OCI-LY1 (cell line): ENCODE measurements at regions not wholly inside any gene's neighbourhood (a gene's known extent, or its start where the extent isn't known, plus 50 kb on each side); places are given as distances from the start of the nearest gene placed in this dataset.

Experiments used
- EZH2 ChIP-seq: fragments of 200-600 bp; sonication (generic), shearing (Covaris generic); IDR thresholded peaks from 2 replicates; pipeline ENCODE4 v1.8.0; 2017; ENCODE audit warnings: borderline replicate concordance, mixed run types, mild to moderate bottlenecking, antibody characterized with exemption, low read length, moderate library complexity, mixed read lengths
- TF ChIP-seq, protein P1 (sequence below): fragments of 200-600 bp; sonication (generic), shearing (Covaris generic); IDR thresholded peaks from 2 replicates; pipeline ENCODE4 v1.5.1; 2017; ENCODE audit warnings: mild to moderate bottlenecking, antibody characterized with exemption, low read length, moderate library complexity, mixed read lengths

DNA sequence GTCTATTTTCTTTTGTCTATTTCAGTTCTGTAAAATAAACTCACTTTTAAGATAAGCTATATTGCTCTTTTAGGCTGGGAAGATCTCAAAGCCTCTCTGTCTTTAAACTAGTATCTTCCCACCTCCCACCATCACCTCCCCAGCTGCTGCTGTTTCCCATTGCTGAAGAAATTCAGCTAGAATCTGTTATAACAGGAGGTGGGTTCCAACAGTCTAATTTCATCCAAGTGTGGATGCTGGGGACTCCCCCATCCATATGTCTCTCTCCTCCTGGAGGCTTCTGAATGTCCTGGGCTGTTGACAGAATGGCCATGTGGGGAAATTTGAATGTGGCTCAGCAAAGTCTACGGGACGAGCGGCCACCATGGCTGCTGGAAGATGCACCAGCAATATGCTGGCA, 301.0 kb downstream of the RASEF start:
- TF ChIP-seq, protein P1, sequence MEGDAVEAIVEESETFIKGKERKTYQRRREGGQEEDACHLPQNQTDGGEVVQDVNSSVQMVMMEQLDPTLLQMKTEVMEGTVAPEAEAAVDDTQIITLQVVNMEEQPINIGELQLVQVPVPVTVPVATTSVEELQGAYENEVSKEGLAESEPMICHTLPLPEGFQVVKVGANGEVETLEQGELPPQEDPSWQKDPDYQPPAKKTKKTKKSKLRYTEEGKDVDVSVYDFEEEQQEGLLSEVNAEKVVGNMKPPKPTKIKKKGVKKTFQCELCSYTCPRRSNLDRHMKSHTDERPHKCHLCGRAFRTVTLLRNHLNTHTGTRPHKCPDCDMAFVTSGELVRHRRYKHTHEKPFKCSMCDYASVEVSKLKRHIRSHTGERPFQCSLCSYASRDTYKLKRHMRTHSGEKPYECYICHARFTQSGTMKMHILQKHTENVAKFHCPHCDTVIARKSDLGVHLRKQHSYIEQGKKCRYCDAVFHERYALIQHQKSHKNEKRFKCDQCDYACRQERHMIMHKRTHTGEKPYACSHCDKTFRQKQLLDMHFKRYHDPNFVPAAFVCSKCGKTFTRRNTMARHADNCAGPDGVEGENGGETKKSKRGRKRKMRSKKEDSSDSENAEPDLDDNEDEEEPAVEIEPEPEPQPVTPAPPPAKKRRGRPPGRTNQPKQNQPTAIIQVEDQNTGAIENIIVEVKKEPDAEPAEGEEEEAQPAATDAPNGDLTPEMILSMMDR: no peak
- TF ChIP-seq EZH2: no peak
